GOT3 (cell line): ENCODE measurements at regions not wholly inside any gene's neighbourhood (a gene's known extent, or its start where the extent isn't known, plus 50 kb on each side); places are given as distances from the start of the nearest gene placed in this dataset.
"Not testable (repeated sequence)": the region's sequence is repeated elsewhere in the genome, so short reads cannot be mapped to it uniquely, and the experiment has no call there.

Experiments used
- DNase-seq: peaks from one replicate; lab custom pipeline; 2025; ENCODE audit warnings: mixed read lengths; lab: John Stamatoyannopoulos, UW

DNA sequence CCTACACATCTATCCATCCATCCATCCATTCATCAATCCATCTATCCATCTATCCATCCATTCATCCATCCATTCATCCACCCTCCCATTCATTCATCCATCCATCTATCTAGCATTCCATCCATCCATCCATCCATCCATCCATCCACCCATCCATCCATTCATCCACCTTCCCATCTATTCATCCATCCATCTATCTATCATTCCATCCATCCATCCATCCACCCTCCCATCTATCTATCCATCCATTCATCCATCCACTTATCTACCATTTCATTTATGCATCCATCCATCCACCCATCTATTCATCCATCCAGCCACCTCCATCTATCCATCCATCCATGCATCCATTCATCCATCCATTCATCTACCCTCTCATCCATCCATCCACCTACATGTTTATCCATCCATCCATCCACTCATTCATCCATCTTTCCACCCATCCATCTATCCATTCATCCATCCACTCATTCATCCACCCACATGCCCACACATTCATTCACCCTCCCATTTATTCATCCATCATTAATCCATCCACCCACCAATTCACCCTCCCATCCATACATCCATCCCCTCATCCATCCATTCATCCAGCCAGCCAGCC lies 258.5 kb downstream of the CRLF2 start:
- DNase-seq: no peak

DNA sequence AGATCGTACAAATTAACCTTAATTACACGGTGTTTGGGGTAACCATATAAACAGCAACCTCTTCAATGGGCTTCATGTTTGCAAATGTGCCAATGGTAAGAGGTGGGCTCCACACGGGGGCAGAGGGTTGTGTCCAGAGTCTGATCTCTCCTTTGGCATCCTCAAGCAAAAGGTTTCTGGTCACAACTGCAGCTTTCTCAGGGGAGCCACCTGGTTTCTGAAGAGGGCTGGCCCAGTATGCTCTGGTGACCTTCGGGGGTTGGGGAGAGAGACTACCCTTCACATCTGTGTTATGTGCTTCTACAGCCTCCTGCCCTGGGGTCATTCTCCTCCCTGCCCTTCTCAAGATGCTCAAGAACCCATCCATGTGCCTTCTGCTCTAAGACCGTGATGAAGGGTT lies 259.6 kb downstream of the CRLF2 start:
- DNase-seq: no peak

DNA sequence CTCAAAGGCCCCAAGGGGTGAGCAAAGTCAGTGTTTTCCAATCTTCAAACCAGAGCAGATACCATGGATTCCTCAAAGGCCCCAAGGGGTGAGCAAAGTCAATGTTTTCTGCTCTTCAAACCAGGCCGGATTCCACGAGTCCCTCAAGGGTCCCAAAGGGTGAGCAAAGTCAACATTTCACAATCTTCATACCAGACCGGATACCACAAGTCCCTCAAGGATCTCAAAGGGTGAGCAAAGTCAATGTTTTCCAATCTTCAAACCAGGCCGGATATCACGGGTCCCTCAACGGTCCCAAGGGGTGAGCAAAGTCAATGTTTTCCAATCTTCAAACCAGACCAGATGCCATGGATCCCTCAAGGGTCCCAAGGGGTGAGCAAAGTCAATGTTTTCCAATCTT lies 265.2 kb downstream of the CRLF2 start:
- DNase-seq: not testable (repeated sequence)

- no peak for DNase-seq
Measured at GRCh38 chrX:943035-943434, 269.4 kb downstream of the CRLF2 start.

DNA sequence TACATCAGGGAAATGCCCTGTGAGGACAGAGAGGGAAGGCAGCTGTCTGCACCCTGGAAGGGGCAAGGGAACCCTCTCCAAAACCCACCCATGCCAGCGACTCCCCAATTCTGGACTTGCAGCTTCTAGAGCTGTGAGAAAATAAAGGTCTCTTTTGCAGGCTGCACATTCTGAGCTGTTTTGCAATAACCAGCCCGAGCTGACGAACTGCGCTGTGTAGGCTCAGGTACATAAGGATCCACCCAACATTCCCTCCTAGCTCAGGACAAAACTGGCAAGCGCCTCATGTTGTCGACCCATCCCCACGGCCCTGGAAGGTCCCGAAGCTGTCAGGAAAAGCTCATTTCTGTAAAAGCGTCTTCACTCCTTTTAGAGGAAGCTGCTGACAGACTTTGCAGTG lies 271.8 kb downstream of the CRLF2 start:
- DNase-seq: no peak

DNA sequence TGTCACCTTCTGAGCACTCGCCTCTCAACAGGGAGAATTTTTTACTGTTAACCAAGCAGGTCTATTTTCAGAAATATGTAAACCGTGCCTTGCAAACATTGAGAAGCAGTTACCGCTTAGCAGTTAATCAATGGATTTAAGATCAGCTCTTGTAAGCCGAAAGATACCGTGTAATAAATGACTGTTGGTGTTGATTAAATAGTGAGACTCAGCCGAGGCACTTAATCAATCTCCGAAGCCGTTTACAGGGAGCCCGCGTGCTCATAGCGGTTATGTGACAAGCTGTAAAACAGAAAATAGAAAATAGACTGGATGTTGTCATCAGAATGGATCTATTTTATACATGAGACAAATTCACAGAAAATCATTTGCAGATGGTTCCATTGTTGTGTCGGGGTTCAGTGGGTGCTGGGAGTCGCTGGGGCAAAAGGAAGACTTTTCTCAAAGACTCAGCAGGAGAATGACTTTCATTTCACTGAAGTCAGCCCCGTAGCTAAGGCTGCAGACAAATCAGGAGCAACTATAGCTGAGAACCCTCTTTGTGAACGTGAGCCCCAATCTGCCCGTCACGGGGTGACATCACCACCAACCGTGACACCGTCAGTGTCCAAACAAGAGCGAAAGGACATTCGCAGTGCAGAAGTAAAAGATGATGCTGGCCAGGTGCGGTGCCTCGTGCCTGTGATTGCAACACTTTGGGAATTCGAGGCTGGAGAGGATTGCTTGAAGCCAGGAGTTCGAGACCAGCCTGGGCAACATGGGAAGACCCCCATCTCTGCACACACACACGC lies 275.3 kb downstream of the CRLF2 start:
- no peak for DNase-seq

DNA sequence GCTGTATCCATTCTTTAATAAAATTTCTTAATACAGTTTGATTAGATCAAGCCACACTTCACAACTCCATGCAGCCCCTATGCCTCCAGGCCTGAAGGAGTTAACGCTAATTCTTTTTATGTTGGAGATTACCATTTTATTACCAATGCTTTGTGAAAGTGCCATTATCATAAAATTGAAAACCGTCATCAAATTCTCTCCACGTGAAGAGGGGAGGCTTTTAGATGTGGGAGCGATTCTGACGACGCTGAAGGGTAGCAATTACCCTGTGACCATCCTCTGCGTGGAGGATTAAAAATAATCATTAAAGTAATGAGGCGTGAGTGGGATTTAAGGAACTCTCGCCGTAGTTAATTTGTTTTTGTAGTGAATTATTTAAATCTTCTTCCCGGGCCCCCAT lies 278.8 kb downstream of the CRLF2 start:
- no peak for DNase-seq

DNA sequence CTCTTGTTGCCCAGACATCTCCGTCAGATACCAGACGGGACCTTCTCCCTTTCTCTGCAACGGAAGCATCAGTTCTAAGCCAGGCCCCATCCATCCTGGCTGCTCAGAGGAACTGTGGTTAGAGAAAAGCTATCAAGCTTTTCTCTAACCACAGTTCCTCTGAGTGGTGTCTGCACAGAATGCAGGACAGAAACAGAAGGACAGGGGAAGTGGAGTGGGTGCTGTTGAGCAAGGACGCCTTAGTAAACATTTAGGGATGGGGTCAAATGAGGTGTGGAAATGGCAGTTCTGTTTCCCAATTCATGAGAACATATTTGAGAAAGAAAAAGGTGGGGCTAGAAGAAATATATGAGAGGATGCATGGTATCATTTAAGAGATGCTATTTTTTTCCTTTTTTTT lies 283.8 kb downstream of the CRLF2 start:
- no peak for DNase-seq

DNA sequence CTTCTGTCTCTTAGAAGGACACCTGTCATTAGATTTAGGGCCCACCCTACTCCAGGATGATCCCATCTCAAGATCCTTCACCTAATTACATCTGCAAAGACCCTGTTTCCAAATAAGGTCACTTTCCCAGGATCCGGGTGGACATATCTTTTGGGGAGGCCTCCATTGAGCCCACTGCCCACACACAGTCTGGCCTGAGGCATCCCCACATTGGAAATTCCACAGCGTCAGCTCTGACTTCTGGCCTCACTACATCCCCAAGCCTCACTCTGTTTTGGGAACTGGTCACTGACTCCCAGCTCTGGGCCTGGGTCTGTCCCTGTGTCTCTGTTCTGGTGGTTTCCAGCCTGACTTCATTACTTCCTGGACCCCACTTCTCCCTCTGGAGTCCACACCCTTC lies 285.5 kb downstream of the CRLF2 start:
- no peak for DNase-seq

- DNase-seq: no peak
Measured at GRCh38 chrX:926070-926469, 286.4 kb downstream of the CRLF2 start.

DNA sequence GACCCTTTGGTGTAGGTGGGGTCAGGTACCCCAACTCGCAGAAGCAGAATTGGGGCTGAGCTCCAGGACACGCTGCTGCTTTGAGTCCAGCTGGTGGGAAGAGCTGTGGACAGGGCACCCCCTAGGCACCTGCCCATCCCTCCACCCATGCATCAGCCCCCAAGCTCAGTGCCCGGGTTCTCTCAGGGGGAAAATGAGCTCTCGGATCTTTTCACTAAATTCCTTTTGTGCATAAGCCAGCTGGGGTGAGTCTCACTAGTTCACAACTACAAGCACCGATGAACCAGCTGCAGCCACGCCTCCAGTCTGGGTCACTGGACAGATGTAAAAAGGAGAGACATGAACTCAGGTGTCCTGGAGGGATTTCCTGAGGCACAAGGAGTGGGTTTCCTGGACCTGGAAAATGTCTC lies 286.8 kb downstream of the CRLF2 start:
- no peak for DNase-seq

DNA sequence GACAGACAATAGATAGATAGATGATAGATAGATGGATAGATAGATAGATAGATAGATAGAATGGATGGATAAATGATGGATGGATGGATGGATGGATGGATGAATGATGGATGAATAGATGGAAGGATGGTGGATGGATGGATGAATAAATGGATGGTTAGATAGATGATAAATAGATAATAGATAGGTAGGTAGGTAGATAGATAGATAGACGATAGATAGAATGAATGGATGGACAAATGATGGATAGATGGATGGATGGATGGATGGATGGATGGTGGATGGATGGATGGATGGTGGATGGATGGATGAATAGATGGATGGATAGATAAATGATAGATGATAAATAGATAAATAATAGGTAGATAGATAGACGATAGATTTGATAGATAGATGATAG lies 287.4 kb downstream of the CRLF2 start:
- no peak for DNase-seq

- DNase-seq: no peak
Measured at GRCh38 chrX:924017-924416, 288.4 kb downstream of the CRLF2 start.

GRCh38 chrX:920234-920799 lies 289.7 kb downstream of the SHOX start:
- DNase-seq: no peak

- DNase-seq: no peak
Measured at GRCh38 chrX:916230-916599, 285.6 kb downstream of the SHOX start.

- no peak for DNase-seq
Measured at GRCh38 chrX:915427-916229, 285.0 kb downstream of the SHOX start.

GRCh38 chrX:914206-914605 lies 283.6 kb downstream of the SHOX start:
- no peak for DNase-seq

GRCh38 chrX:912677-913076 lies 282.1 kb downstream of the SHOX start:
- DNase-seq: no peak

DNA sequence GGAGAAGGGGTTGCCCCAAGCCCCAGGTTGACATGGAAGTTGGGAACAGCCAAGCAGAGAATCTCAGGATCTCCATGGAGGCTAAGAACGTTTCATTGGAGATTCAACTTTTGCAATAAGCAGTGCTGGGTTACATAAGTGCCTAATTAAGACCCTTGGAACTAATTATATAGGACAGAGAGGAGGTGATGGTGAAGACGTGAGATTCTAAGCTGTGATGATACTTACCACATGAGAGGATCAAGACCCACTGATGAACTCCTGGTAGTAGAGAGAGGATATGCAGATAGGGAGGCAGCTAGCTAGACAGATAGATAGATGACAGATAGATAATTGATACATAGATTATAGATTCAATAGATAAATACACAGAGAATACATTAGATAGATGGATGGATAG lies 278.5 kb downstream of the SHOX start:
- DNase-seq: not testable (repeated sequence)

GRCh38 chrX:906586-906985 lies 276.0 kb downstream of the SHOX start:
- no peak for DNase-seq

DNA sequence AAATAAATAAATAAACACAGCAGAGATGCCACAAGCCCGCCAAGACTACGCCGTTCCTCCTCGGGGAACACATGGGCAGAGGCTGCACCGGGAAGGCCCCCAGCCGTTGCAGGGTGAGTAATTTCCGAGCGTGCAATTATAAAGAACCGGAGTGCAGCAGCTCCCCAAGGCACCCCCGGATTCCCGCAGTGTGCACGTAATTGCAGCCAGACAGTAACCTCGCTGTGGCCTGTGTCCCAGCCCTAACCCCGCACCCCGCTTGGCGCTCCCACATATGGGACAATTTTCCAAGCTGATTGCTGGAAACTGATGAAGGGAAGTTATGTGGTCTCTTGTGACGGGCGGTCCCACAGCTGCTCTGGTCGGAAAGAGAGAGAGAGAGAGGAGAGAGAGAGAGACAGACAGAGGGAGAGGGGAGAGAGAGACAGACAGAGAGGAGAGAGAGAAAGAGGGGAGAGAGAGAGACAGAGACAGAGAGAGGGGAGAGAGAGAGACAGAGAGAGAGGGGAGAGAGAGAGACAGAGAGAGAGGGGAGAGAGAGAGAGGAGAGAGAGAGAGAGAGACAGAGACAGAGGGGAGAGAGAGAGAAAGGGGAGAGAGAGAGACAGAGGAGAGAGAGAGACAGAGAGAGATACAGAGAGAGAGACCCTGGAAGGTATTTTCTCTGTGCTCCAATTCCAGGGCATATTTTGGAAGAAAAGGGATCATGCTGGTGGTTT lies 275.4 kb downstream of the SHOX start:
- DNase-seq: no peak

- DNase-seq: no peak
Measured at GRCh38 chrX:903116-903515, 272.5 kb downstream of the SHOX start.
